GM18511 (cell line): ENCODE measurements at regions not wholly inside any gene's neighbourhood (a gene's known extent, or its start where the extent isn't known, plus 50 kb on each side); places are given as distances from the start of the nearest gene placed in this dataset.

Experiments used
- ATAC-seq: cut with Tn5 transposase; IDR thresholded peaks from one replicate; pipeline ENCODE4 v1.9.1; 2021; ENCODE audit warnings: mild to moderate bottlenecking, moderate library complexity; ENCODE audit not compliant: unreplicated experiment

DNA sequence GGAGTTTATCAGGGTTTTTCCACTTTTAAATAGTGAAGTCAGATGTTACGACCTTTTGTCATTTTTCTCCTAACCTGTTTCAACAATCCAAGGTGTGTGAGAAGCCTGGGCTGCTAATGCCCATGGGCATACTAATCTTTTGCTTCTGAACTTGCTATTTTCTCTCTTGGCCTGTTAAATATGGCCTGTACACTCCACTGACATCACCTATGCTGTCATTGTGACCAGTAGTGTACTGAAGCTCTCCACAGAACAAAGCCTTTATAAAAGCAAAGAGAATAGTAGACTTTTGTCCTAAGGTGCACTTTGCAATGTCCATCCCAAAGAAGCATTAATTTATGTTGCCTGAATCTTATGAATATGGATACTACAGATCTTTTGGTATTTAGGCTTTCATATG, 1490.5 kb downstream of the STIM2 start:
- ATAC-seq: no peak

DNA sequence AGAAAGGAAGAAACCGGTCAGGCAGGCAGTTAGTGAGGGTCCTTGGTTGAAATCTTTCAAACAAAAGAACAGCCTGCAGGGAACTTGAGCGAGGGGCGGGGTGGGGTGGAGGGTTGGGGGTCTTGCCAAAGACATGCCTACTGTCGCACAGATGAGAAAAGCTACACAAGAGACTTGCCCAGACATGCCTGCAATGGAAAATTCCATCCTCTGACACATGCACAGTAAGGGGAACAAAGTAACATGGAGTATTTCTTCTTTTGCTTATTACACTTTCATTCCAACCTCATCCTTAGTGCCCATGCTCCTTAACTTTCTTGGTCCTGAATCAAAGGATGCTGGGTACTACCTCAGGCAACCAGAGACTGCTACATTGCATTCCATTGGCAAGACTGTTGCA, 1491.2 kb downstream of the STIM2 start:
- no peak for ATAC-seq

DNA sequence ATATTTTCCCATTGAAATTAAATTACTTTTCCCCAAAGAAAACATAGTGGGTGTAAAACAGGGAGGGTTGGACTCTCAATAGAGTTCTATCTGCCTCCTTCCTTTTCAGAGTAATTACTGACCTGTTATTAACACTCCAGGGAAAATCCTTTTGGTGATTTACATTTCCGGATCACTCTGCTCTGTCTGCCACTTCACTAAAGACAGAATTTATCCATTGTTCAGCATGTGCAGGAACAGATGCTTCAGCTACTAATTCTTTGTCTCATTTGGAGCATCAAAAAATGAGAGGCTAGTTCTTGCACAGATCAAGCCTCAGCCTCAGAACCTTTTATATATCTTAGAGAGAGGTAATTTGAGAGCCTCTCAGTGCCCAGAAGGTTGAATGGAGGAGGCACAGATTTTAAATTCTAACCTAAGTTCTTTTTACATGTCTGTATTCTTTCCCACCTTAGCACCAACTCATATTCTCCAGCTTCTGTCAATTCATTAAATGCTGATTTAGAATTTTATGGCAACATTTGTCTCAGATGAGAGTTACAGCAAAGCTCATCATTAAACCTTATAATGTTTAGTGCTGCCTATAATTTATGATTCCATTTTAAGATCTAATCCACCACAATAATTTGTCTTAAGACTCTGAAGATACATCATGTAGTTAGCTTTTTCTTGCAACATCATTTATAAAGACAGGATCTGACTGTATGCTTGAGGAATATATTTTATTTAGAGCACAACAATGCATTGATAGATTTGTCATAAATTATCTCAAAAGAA, 1494.4 kb downstream of the STIM2 start:
- no peak for ATAC-seq

DNA sequence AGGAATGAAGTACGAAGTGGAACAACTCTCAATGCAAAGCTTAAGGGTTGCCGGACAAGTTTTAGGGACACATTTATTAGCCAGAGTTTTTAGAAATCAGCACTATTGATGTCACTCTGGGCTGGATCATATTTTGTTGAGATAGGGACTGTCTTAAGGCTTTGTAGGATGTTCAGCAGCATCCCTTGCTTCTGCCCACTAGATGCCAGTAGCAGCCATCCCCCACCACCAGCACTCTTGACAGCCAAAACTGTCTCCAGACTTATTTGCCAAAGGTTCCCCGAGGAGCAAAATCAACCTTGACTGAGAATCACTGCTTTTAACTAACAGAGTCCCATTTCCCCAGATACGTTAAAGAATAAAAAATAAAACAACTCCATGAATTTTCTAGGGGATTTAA, 1497.3 kb downstream of the STIM2 start:
- ATAC-seq: no peak

DNA sequence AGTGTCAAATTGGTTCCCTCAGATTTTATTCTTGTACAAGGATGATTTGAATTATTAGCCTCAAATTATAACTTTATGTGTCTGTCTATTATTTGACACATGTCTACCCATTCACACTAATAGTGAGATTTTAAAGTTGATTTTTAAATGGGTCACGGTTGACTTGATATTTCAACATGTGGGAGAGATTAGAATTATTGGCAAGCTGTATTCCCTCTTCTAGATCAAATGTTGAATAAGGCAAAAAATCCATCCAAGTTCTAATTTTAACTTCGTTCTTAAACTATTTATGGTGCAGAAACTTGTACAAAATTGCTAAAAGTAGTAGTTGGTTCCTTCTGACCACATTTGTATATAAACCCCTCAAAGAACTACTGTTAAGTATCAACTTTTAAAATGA, 1498.0 kb downstream of the STIM2 start:
- no peak for ATAC-seq

DNA sequence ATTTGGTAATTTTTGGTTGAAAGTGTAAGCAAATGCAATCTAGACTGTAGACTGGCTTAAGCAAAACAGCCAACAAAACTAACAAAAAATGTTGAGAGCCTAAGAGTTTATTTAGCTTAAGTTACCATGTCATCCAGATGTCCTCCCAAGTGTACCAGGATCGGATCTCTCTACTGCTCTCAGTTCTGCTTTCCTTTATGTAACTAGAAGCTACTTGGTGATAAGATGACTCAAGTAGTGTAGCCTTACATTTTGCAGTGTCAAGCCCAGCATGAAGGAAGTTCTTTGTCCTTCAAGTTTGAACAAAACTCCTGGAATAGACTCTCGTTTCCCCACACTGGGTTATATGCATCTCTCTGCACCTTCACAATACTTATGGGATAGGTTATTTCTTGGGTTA, 1500.0 kb downstream of the STIM2 start:
- no peak for ATAC-seq

DNA sequence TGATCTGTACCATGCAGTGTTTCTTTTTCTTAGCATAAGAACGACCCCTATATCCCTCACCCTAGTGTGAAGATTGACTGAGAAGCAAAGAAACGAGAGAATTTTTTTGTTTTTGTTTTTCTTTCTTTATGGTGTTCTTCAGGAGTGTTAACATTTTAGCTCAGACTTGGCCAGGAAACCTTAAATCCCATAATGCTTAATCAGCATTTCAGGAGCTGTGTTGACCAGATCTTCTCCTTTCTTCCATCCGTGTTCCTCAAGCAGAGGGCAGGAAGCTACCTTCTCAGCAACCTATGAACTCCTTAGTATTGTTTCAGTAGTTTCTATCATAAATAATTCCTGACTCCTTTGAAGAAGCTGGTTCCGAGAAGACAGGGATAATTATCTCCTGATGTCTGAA, 1501.5 kb downstream of the STIM2 start:
- ATAC-seq: no peak

DNA sequence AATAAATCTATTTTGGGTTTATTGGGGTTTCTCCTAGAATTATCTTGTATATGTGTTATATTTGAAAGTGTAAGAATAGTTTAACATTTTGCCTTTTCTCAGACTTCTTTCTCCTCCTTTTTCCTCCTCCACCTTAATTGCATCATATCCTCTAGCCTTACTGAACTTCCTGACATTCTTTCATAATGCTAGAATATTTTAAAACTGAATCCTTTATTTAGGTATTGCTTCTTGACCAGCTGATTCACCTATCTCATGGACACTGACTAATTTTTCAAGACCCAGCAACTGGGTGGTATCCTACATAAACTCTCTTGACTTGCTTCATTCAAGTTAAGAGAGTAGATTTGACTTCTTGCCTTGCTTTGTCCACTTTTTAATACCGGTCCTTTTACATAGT, 1508.9 kb downstream of the STIM2 start:
- no peak for ATAC-seq

DNA sequence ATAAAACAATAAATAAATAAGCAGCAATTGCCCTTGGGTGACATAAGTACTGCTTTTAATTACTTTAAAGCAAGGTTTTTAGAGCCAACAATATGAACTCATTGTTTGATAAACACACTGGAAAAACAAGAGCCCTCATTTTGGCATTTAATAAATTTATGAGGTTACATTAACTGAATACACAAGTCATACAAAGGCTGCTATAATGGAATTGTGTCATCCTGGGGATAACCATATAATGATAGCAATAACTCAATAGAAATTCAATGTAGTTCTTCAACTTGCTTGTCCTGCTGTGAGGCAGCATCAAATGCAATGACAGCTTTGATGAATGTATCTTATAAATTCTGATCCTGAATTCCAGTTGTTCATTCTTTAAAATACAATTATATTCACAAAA, 1512.5 kb downstream of the STIM2 start:
- ATAC-seq: no peak

DNA sequence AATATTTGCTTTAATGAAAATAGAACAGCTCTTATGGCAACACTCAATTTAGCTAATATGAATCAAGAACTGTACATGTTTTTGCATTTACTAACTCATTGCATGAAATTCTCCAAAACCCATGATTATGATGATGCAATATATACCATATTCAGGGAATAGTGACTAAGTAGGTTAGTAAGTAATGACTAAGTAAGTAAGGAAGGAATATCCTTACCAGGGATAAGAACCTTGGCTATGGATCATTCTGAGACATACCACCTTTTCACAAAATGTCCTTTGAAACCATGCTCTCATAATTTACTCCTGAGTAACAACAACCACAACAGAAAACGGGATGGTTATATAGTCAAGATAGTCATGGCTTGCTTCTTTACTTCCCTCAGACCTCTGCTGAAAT, 1513.0 kb downstream of the STIM2 start:
- ATAC-seq: no peak

DNA sequence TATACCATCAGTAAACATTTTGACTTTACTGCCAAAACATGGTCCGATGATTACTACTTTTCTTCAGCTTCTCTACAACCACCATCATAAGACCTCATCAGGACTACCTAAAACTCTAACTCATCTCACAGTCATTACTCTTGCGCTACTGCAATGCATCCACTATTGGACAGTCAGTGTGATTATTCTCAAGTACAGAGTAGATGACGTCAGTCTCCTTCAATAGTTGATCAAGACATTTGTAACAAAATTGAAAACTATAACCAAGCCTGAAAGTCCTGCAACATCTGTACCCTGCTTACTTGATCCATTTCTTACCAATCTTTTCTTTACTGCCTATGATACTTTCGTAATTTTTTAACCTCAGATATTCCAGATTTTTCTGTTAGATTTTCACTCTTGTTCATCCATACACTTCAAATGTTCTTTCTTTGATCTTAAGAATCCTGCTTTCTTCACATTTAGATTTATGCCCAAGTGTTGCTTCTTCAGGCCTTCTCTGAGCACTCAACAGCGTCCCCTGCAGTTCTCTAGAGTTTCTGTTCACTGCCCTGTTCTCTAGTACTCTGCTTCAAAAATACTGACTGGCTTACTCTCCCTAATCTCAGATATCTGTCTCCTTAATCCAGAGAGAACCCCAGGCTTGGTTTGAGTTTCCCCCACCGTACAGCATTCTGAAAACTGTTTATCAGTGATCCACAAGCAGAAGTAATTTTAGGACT, 1517.6 kb downstream of the STIM2 start:
- no peak for ATAC-seq

DNA sequence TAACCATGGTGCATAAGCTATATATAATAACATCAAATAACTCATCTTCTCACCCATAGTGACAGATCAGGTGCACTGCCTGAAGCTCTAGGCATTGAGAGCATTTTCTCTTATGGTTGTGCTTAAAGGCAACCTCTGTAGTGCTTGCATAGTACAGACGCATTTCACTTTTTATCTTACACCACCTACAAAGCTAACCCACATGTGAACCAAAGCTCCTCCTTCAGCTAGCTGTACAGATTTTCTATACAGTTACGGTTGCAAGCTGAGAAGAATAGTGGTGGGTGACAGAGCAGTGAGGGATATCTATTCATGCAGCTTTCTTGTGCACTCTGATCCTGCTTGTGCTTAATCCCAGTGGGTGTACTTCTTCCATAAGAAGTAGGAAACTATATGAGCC, 1525.2 kb downstream of the STIM2 start:
- ATAC-seq: no peak

DNA sequence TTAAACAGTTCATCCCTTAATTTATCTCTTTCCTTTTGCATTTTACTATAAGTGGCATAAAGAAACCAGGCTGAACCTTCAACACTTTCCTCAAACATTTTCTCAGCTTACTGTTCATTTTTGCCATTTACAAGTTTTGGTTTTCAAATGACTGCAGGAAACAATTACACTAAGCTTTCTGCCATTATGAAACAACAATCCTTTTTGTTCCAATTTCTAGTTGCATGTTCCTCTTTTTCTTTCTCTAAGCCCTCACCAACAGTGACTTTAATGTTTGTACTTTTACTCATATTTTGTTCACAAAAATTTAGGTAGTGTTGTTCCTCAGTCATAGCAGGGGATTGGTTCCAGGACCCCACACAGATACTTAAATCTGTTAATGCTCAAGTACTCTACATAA, 1526.1 kb downstream of the STIM2 start:
- ATAC-seq: no peak

DNA sequence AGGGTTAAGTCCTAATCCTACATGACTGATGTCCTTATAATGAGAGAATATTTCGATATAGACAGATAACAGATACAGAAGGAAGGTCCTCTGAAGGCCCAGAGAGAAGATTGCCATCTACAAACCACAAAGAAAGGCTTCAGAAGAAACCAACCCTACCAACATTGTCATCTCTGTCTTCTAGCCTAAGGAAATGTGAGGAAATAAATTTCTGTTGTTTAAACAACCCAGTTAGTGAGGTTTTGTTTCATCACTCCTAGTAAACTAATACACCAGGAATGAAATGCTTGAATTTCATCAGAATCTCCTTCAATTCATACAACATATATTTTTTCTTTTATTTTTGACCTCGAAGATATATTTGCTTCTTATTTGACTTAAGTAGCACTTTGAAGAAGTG, 1527.8 kb downstream of the STIM2 start:
- no peak for ATAC-seq

DNA sequence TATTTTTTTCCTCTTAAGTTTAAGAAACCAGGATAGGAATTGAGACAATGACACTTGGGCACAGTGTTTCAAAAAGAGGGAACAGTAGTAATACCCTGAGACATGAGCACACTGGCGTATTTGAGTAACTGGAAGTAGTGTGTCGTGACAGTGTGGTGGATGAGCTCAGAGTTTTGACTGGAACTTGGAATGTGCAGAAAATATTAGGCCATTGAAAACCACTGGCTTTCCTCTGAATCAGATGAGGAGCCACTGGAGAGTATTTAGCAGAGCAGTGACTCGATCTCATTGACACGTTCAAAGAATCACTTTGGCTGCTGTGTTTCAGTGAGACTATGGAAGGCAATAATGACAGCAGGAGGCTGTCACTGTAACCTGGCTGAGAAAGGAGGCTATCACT, 1531.2 kb downstream of the STIM2 start:
- no peak for ATAC-seq

DNA sequence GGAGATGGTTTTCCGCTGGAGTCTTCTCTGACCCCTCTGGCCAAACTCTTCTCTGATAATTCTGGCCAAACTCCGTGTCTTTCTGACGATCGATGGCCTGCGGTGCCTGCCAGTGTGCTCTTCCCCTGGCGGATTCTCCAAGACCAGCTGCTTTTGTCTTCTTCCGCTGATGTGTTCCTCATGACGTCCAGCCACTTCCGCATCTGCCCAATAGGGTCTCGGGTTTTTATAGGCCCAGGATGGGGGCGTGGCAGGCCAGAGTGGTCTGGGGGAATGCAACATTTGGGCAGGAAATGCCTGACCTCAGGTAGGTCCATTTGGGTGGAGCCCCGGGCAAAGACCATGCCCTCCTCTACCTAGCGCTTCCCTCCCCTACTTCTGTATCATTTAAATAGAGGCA, 1542.1 kb downstream of the STIM2 start:
- no peak for ATAC-seq

DNA sequence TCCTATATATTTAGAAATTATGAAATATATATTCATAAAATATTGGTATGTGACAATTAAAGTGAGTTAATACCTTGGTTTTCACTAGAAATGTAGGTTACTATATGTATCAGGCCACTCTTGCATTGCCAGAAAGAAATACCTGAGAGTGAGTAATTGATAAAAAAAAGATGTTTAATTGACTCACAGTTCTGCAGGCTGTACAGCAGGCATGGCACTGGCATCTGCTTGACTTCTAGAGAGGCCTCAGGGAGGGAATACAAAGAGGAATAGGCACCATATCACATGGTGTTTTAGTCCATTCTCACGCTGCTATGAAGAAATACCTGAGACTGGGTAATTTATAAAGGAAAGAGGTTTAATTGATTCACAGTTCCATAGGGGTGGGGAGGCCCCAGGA, 1560.6 kb downstream of the STIM2 start:
- no peak for ATAC-seq

DNA sequence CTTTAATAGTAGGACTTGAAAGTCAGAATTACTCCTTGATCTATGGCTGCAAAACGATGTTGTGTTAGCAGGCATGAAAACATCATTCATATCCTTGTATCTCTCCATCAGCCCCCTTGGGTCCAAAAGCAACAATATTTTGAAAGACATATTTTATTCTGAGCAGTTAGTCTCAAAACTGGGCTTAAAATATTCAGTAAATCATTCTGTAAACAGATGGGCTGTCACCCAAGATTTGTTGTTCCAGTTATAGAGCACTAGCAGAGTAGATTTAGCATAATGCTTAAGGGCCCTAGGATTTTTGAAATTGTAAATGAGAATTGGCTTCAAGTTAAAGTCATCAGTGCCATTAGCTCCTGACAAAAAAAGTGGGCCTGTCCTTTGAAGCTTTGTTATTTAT, 1565.6 kb downstream of the STIM2 start:
- ATAC-seq: no peak

DNA sequence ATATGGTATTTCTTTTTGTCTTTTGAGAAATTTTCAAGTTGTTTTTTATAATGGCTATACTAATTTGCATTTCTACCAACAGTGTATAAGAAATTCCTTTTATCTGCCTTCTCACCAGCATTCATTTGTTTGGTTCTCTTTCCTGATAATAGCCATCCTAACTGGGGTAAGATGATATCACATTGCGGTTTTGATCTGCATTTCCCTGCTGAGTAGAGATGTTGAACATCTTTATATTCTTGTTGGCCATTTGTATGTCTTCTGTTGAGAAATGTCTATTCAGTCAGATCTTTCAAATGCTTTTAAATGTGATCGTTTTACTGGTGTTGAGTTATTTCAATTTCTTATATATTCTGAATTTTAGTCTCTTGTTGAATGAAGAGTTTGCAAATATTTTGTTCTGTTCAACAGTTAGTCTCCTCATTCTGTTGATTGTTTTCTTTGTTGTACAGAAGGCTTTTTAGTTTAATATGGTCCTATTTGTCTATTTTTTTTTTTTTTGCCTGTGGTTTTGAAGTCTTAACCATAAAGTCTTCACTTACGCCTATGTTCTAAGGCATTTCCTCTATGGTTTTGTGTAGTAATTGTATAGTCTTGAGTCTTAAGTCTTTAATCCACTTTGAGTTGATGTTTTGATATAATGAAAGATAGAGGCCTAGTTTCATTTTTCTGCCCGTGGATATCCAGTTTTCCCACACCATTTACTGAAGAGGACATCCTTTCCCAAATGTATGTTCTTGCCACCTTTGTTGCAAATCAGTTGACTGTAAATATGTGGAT, 1566.9 kb downstream of the STIM2 start:
- ATAC-seq: no peak

DNA sequence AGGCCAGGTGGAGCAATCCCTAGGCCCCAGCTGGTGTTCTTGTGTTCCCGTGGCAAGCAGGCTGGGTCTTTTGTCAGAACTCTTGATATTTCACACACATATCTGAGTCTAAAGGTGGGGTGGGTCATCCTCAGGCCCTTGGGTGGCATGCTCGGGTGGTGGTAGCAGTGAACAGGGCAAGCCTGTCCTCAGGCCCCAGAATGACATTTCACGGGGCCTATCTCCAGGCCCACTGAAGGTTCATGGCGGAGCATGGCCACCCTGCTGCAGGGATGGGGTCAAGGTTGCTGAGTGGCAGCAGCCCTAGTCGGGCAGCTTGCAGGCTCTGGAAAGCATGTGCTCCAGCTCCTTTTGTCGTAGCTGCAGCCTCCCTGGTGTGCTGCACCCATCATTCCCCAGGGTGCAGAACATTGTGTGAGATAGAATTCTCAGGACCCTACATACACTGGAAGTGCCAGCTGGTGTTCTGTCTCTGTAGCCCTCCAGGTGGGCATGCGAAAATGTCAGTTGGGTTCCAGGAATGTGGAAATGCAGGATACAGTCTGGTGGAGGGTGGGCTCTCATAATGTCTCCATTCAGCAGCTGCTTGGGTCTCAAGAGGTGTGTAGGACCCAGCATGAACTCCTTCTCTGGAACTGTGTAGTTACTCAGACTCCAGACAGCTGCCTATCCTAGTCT, 1571.8 kb downstream of the STIM2 start:
- ATAC-seq: no peak

DNA sequence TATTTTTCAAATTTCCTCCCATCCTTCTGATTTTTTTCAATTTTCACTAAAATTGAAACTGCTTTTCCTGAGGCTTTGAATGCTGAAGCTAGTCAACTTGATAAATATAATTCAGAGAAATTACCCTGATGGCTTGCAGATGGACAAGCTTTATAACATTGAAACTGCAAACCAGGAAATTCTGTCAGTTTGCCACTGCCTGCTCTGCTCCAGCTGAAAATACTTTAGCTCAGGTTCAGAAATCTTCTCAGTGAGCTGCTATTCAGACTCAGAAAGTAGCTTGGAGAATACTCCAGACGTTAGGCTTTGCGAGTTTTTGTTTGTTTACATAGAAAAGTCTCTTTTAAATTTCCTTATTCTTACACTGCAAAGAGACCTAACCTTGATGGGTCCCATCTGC, 1574.7 kb downstream of the STIM2 start:
- ATAC-seq: no peak
